HCT116 (cell line): ENCODE measurements at regions not wholly inside any gene's neighbourhood (a gene's known extent, or its start where the extent isn't known, plus 50 kb on each side); places are given as distances from the start of the nearest gene placed in this dataset.

ENCODE experiments used
- CEBPB ChIP-seq: IDR thresholded peaks from 2 replicates; pipeline ENCODE4 v1.6.1; 2012; ENCODE audit warnings: low read depth
- CTCF ChIP-seq, 3 experiments: fragments of 200-600 bp in 1 of 3; sonication (generic) in 1 of 3; IDR thresholded peaks in 2 of 3; conservative IDR thresholded peaks in 1 of 3; 2 replicates each; pipeline ENCODE4 v1.5.1; 2012 to 2017; ENCODE audit warnings: low read depth in 2 of 3, low read length in 2 of 3, antibody characterized with exemption in 1 of 3, borderline replicate concordance in 1 of 3, control low read depth in 1 of 3, mild to moderate bottlenecking in 1 of 3, mixed read lengths in 1 of 3, mixed run types in 1 of 3, moderate library complexity in 1 of 3; ENCODE audit not compliant: insufficient read depth in 1 of 3
- ELF1 ChIP-seq: IDR thresholded peaks from 2 replicates; pipeline ENCODE4 v1.6.1; 2012; ENCODE audit warnings: low read depth, borderline replicate concordance
- EZH2 ChIP-seq: fragments of 200-600 bp; sonication (generic); IDR thresholded peaks from 2 replicates; pipeline ENCODE4 v1.6.1; 2017; ENCODE audit warnings: antibody characterized with exemption, mixed run types
- EZH2phosphoT487 ChIP-seq: fragments of 200-600 bp; IDR thresholded peaks from 2 replicates; pipeline ENCODE4 v1.6.1; 2018; ENCODE audit warnings: antibody characterized with exemption, borderline replicate concordance
- JUND ChIP-seq: IDR thresholded peaks from 2 replicates; pipeline ENCODE4 v1.6.1; 2012
- POLR2A ChIP-seq: IDR thresholded peaks from 2 replicates; pipeline ENCODE4 v1.7.0; 2011; ENCODE audit warnings: borderline replicate concordance; ENCODE audit not compliant: insufficient read depth, insufficient read length; ENCODE audit errors: extremely low read depth
- POLR2AphosphoS5 ChIP-seq: IDR thresholded peaks from 2 replicates; pipeline ENCODE4 v1.6.1; 2011; ENCODE audit warnings: mild to moderate bottlenecking, low read depth, low read length, moderate library complexity
- REST ChIP-seq: IDR thresholded peaks from 2 replicates; pipeline ENCODE4 v1.6.1; 2012; ENCODE audit warnings: low read depth
- SIN3A ChIP-seq: IDR thresholded peaks from 2 replicates; pipeline ENCODE4 v1.6.1; 2012; ENCODE audit warnings: low read depth
- TCF7L2 ChIP-seq: IDR thresholded peaks from 2 replicates; pipeline ENCODE4 v1.7.0; 2011; ENCODE audit warnings: borderline replicate concordance, inconsistent platforms; ENCODE audit not compliant: insufficient read depth, insufficient read length; ENCODE audit errors: extremely low read depth
- ZBTB33 ChIP-seq: IDR thresholded peaks from 2 replicates; pipeline ENCODE4 v1.6.1; 2011; ENCODE audit warnings: mild to moderate bottlenecking, low read length, moderate library complexity; ENCODE audit not compliant: insufficient replicate concordance; ENCODE audit errors: extremely low read depth
- ZFX ChIP-seq: fragments of 450-650 bp; IDR thresholded peaks from 2 replicates; pipeline ENCODE4 v1.6.1; 2017
- ZNF274 ChIP-seq: fragments of 200-500 bp; sonication (Bioruptor generic); IDR thresholded peaks from 2 replicates; pipeline ENCODE4 v1.6.1; 2014; ENCODE audit warnings: mild to moderate bottlenecking, low read depth, low read length, inconsistent platforms

DNA sequence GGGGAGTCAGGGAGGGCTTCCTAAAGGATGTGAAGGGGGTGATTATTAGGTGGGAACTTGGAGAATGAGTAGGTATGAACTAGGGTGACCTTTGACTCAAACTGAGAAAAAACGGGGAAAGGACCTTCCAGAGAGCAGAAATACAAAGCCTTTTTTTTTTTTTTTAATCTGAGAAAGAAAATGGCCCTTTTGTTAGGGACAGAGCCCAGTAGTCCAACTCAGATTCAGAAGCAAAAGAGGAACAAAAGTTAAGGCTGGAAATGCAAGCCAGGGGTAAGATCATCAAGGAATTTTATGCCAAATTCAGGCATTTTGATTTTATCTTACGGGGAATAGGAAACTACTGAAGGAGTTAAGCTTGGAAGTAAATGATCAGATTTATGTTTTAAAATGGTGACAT is 96.0 kb upstream of the SMYD2 start:
- no peak for TF ChIP-seq ZFX
- TF ChIP-seq ELF1: no peak
- TF ChIP-seq CTCF (IDR thresholded peaks at IDR 0.05 in 2 of 3, conservative IDR thresholded peaks at IDR 0.05 in 1 of 3; ENCODE audit: borderline replicate concordance in 1 of 3, insufficient read depth in 1 of 3, low read depth in 2 of 3, low read length in 2 of 3): no peak
- TF ChIP-seq POLR2A: no peak
- no peak for TF ChIP-seq EZH2phosphoT487
- TF ChIP-seq POLR2AphosphoS5: no peak
- no peak for TF ChIP-seq SIN3A
- no peak for TF ChIP-seq CEBPB
- no peak for TF ChIP-seq REST
- no peak for TF ChIP-seq TCF7L2
- no peak for TF ChIP-seq EZH2
- no peak for TF ChIP-seq JUND
- TF ChIP-seq ZNF274: no peak
- TF ChIP-seq ZBTB33: no peak
